IMR-90 (cell line): ENCODE measurements at regions not wholly inside any gene's neighbourhood (a gene's known extent, or its start where the extent isn't known, plus 50 kb on each side); places are given as distances from the start of the nearest gene placed in this dataset.

Experiments
- ATAC-seq: fragments of 200-7000 bp; cut with Tn5 transposase; 2 replicates; pipeline ENCODE4 v1.9.1; 2020; ENCODE audit warnings: low read depth, mild to moderate bottlenecking, moderate library complexity
- BruUV-seq: library from RNA; stranded (reverse); fragments of 400-500 nt; replicated peaks from 2 replicates; lab custom pipeline; 2021; lab: Mats Ljungman, UMichigan
- CTCF ChIA-PET: fragments of 300-600 bp; formaldehyde crosslinking; extraction: SDS; loops from one replicate; lab custom pipeline; 2021; ENCODE audit warnings: antibody characterized with exemption; lab: Yijun Ruan, JAX
- POLR2A ChIA-PET: fragments of 300-600 bp; sonication (Branson Sonifier 250); formaldehyde crosslinking; loops from one replicate; lab custom pipeline; 2022; ENCODE audit warnings: antibody characterized with exemption; ENCODE audit not compliant: unreplicated experiment; lab: Charles Lee
- DNase-seq: peaks from one replicate; pipeline ENCODE4 v3.0.0; 2013
- H2AFZ ChIP-seq: replicated peaks from 2 replicates; pipeline ENCODE3; 2013; ENCODE audit warnings: low read length, mild to moderate bottlenecking; ENCODE audit not compliant: poor library complexity
- H2AK5ac ChIP-seq: 2 replicates; pipeline ENCODE4 v1.6.1; 2013; ENCODE audit warnings: low read depth, low read length, inconsistent platforms
- H2AK9ac ChIP-seq: replicated peaks from 2 replicates; pipeline ENCODE3; 2013; ENCODE audit warnings: mild to moderate bottlenecking, low read depth, low read length, moderate library complexity; ENCODE audit not compliant: poor library complexity
- H2BK120ac ChIP-seq: 2 replicates; pipeline ENCODE4 v1.6.1; 2013; ENCODE audit warnings: low read depth, low read length, inconsistent platforms
- H2BK15ac ChIP-seq: 3 replicates; pipeline ENCODE4 v1.6.1; 2013; ENCODE audit warnings: low read depth, low read length, inconsistent platforms
- H2BK20ac ChIP-seq: 2 replicates; pipeline ENCODE4 v1.6.1; 2013; ENCODE audit warnings: low read depth, mild to moderate bottlenecking, inconsistent platforms, low read length, moderate library complexity
- H2BK5ac ChIP-seq: 2 replicates; pipeline ENCODE4 v1.6.1; 2013; ENCODE audit warnings: mild to moderate bottlenecking, low read depth, low read length, inconsistent platforms; ENCODE audit not compliant: poor library complexity, severe bottlenecking
- H3K14ac ChIP-seq: replicated peaks from 2 replicates; pipeline ENCODE4 v1.6.1; 2013; ENCODE audit warnings: low read depth, low read length, inconsistent platforms
- H3K18ac ChIP-seq: 2 replicates; pipeline ENCODE4 v1.6.1; 2013; ENCODE audit warnings: low read depth, low read length, control low read depth
- H3K23ac ChIP-seq: 2 replicates; pipeline ENCODE4 v1.6.1; 2013; ENCODE audit warnings: low read depth, low read length, inconsistent platforms
- H3K27ac ChIP-seq: 2 replicates; pipeline ENCODE4 v1.5.1; 2013; ENCODE audit warnings: mild to moderate bottlenecking, control low read depth, low read length; ENCODE audit not compliant: insufficient read depth
- H3K27me3 ChIP-seq: 2 replicates; pipeline ENCODE4 v1.6.1; 2013; ENCODE audit warnings: low read length; ENCODE audit not compliant: control insufficient read depth, insufficient read depth
- H3K36me3 ChIP-seq: 2 replicates; pipeline ENCODE4 v1.6.1; 2013; ENCODE audit warnings: low read length, mixed read lengths; ENCODE audit not compliant: control insufficient read depth, insufficient read depth
- H3K4ac ChIP-seq: 2 replicates; pipeline ENCODE4 v1.6.1; 2013; ENCODE audit warnings: low read depth, low read length, inconsistent platforms
- H3K4me1 ChIP-seq: 2 replicates; pipeline ENCODE4 v1.6.1; 2013; ENCODE audit warnings: low read length, mixed read lengths; ENCODE audit not compliant: control insufficient read depth, insufficient read depth
- H3K4me2 ChIP-seq: 2 replicates; pipeline ENCODE4 v1.6.1; 2013; ENCODE audit warnings: low read depth, mild to moderate bottlenecking, control low read depth, low read length, moderate library complexity
- H3K4me3 ChIP-seq: 2 replicates; pipeline ENCODE4 v1.5.1; 2013; ENCODE audit warnings: low read depth, mild to moderate bottlenecking, control low read depth, low read length, moderate library complexity; ENCODE audit not compliant: insufficient read depth
- H3K56ac ChIP-seq: 2 replicates; pipeline ENCODE4 v1.6.1; 2013; ENCODE audit warnings: low read length, inconsistent platforms; ENCODE audit not compliant: insufficient read depth; ENCODE audit errors: extremely low read depth
- H3K79me1 ChIP-seq, 2 experiments: 2 replicates each; pipeline ENCODE4 v1.6.1; 2013; ENCODE audit warnings: low read length in 2 of 2, inconsistent platforms in 1 of 2, low read depth in 1 of 2
- H3K9ac ChIP-seq: 2 replicates; pipeline ENCODE4 v1.6.1; 2013; ENCODE audit warnings: low read depth, low read length, control low read depth
- H3K9me1 ChIP-seq: 2 replicates; pipeline ENCODE4 v1.6.1; 2013; ENCODE audit warnings: low read length, inconsistent platforms; ENCODE audit not compliant: insufficient read depth
- H3K9me3 ChIP-seq: 2 replicates; pipeline ENCODE4 v1.6.1; 2013; ENCODE audit warnings: low read length; ENCODE audit not compliant: control insufficient read depth, insufficient read depth
- H4K20me1 ChIP-seq: 2 replicates; pipeline ENCODE4 v1.6.1; 2013; ENCODE audit warnings: low read length, inconsistent platforms; ENCODE audit not compliant: insufficient read depth
- H4K5ac ChIP-seq: 2 replicates; pipeline ENCODE4 v1.6.1; 2013; ENCODE audit warnings: mild to moderate bottlenecking, low read depth, low read length, control low read depth
- H4K8ac ChIP-seq, 2 experiments: 2 replicates each; pipeline ENCODE4 v1.6.1; 2013; ENCODE audit warnings: low read depth in 2 of 2, low read length in 2 of 2, control low read depth in 1 of 2, inconsistent platforms in 1 of 2
- H4K91ac ChIP-seq: 2 replicates; pipeline ENCODE4 v1.6.1; 2013; ENCODE audit warnings: low read depth, low read length, inconsistent platforms; ENCODE audit not compliant: insufficient read depth
- BHLHE40 ChIP-seq: fragments of 150-350 bp; IDR thresholded peaks from 2 replicates; pipeline ENCODE4 v1.6.1; 2016; ENCODE audit warnings: mild to moderate bottlenecking, low read depth, low read length
- CEBPB ChIP-seq: IDR thresholded peaks from 2 replicates; pipeline ENCODE4 v1.6.1; 2012; ENCODE audit warnings: low read depth, low read length, improper control_type of control experiment
- CHD1 ChIP-seq: IDR thresholded peaks from 2 replicates; pipeline ENCODE4 v1.6.1; 2012; ENCODE audit warnings: low read depth, low read length, improper control_type of control experiment
- FOS ChIP-seq: fragments of 150-350 bp; IDR thresholded peaks from 2 replicates; pipeline ENCODE4 v1.6.1; 2016; ENCODE audit warnings: low read depth, low read length
- MAFK ChIP-seq: IDR thresholded peaks from 2 replicates; pipeline ENCODE4 v1.6.1; 2012; ENCODE audit warnings: low read depth, low read length, improper control_type of control experiment
- MAZ ChIP-seq: IDR thresholded peaks from 2 replicates; pipeline ENCODE4 v1.6.1; 2012; ENCODE audit warnings: low read depth, mild to moderate bottlenecking, low read length, improper control_type of control experiment, moderate library complexity, borderline replicate concordance
- MXI1 ChIP-seq: IDR thresholded peaks from 2 replicates; pipeline ENCODE4 v1.6.1; 2012; ENCODE audit warnings: low read depth, mild to moderate bottlenecking, low read length, moderate library complexity, borderline replicate concordance
- NFE2L2 ChIP-seq: fragments of 150-350 bp; IDR thresholded peaks from 2 replicates; pipeline ENCODE4 v1.6.1; 2016; ENCODE audit warnings: low read depth, mild to moderate bottlenecking, low read length
- POLR2A ChIP-seq: IDR thresholded peaks from 2 replicates; pipeline ENCODE4 v1.6.1; 2012; ENCODE audit warnings: mild to moderate bottlenecking, low read depth, low read length
- RAD21 ChIP-seq: IDR thresholded peaks from 2 replicates; pipeline ENCODE4 v1.6.1; 2012; ENCODE audit warnings: low read length, improper control_type of control experiment
- RCOR1 ChIP-seq: IDR thresholded peaks from 2 replicates; pipeline ENCODE4 v1.6.1; 2012; ENCODE audit warnings: mild to moderate bottlenecking, low read length, improper control_type of control experiment; ENCODE audit not compliant: insufficient replicate concordance
- RFX5 ChIP-seq: IDR thresholded peaks from 2 replicates; pipeline ENCODE4 v1.8.0; 2012; ENCODE audit warnings: low read depth, mild to moderate bottlenecking, low read length, moderate library complexity
- SMC3 ChIP-seq: fragments of 150-350 bp; IDR thresholded peaks from 2 replicates; pipeline ENCODE4 v1.6.1; 2016; ENCODE audit warnings: low read depth, mild to moderate bottlenecking, antibody characterized with exemption, low read length, moderate library complexity
- WGBS, 2 experiments: methylation state at CpG; one replicate each; pipeline versions ENCODE4 v1.1.5 to v1.1.7; 2013; ENCODE audit warnings: missing lambda C conversion rate in 2 of 2; ENCODE audit not compliant: insufficient read length in 1 of 2; ENCODE audit errors: extremely low coverage in 2 of 2; 5-methylcytosine and 5-hydroxymethylcytosine counted together
- dilution Hi-C: fragments of 300-500 bp; cut with HindIII; formaldehyde crosslinking; loops from one replicate; pipeline ENCODE4 v1.14.3; 2018; ENCODE audit warnings: low sequenced_read_pairs; ENCODE audit not compliant: unreplicated experiment
- in situ Hi-C: fragments of 300-500 bp; cut with MboI; formaldehyde crosslinking; loops from 3 replicates; pipeline ENCODE4 v1.14.3; 2019; ENCODE audit warnings: low sequenced_read_pairs, inconsistent platforms, mixed read lengths
- intact Hi-C: fragments of 100-400 bp; cut with micrococcal nuclease; formaldehyde crosslinking; loops from 2 replicates; pipeline ENCODE4 v1.10.0; 2022
- TF ChIP-seq, protein P1 (sequence below): fragments of 150-350 bp; IDR thresholded peaks from 2 replicates; pipeline ENCODE4 v1.6.1; 2017; ENCODE audit warnings: mild to moderate bottlenecking, antibody characterized with exemption, low read length, low read depth
- TF ChIP-seq, protein P2 (sequence below): fragments of 150-350 bp; IDR thresholded peaks from 2 replicates; pipeline ENCODE4 v1.6.1; 2016; ENCODE audit warnings: low read depth, mild to moderate bottlenecking, low read length, moderate library complexity, borderline replicate concordance
- TF ChIP-seq, protein P3 (sequence below): conservative IDR thresholded peaks from 2 replicates; pipeline ENCODE4 v1.5.1; 2012; ENCODE audit warnings: mild to moderate bottlenecking, low read depth, low read length, improper control_type of control experiment

DNA sequence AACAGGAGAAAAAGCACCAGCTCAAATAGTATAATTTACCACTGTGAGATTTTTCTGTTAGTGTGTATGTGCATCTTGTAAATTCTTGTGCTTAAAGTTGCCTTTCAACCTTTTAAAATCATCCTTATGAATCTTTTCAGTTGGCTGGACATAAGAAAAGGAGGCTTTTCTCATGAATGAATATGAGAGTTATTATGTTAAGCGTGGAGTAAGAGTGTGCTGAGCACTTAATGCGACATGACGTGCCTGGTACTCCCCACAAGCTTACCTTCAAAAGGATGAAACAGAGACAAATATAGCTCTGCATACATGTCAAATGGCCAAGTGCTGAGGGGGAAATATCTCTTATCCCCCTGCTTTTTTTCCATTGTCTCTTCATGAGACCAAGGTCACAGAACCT, 85.3 kb upstream of the ADGRL2 start:
- Histone ChIP-seq H3K4me1 (no peaks in the 10 kb centered on the region), H4K5ac (no peak overlapping the region), H4K91ac (no peak overlapping the region), H3K14ac (no peak overlapping the region), H3K9me1 (no peaks in the 10 kb centered on the region), H2AFZ (no peak overlapping the region), H3K4me3 (no peak overlapping the region), H3K4me2 (no peak overlapping the region), H3K23ac (no peak overlapping the region), H3K27ac (no peak overlapping the region), H3K18ac (no peak overlapping the region), H2AK9ac (no peak overlapping the region), H3K9me3 (no peaks in the 10 kb centered on the region), H4K20me1 (no peaks in the 10 kb centered on the region), H3K9ac (no peak overlapping the region), H3K36me3 (no peaks in the 10 kb centered on the region), H3K56ac (no peak overlapping the region), H2BK20ac (no peak overlapping the region), H2AK5ac (no peak overlapping the region), H2BK120ac (no peak overlapping the region), H3K27me3 (no peaks in the 10 kb centered on the region), H2BK5ac (no peak overlapping the region), H3K79me1 (no peaks in the 10 kb centered on the region), H2BK15ac (no peak overlapping the region), H4K8ac (no peak overlapping the region), H3K4ac (no peak overlapping the region)
- no CpG with 5 or more reads among the region's 3 CpGs for WGBS, 2 experiments
- ChIA-PET CTCF (no interaction called here), POLR2A (no interaction called here)
- no peak for TF ChIP-seq MAFK
- no peak for TF ChIP-seq CHD1
- no peak for TF ChIP-seq POLR2A
- no peak for TF ChIP-seq CEBPB
- no peak for TF ChIP-seq FOS
- TF ChIP-seq SMC3: no peak
- no peak for TF ChIP-seq MXI1
- TF ChIP-seq, protein P1, sequence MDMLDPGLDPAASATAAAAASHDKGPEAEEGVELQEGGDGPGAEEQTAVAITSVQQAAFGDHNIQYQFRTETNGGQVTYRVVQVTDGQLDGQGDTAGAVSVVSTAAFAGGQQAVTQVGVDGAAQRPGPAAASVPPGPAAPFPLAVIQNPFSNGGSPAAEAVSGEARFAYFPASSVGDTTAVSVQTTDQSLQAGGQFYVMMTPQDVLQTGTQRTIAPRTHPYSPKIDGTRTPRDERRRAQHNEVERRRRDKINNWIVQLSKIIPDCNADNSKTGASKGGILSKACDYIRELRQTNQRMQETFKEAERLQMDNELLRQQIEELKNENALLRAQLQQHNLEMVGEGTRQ: no peak
- TF ChIP-seq RAD21: no peak
- TF ChIP-seq, protein P2, sequence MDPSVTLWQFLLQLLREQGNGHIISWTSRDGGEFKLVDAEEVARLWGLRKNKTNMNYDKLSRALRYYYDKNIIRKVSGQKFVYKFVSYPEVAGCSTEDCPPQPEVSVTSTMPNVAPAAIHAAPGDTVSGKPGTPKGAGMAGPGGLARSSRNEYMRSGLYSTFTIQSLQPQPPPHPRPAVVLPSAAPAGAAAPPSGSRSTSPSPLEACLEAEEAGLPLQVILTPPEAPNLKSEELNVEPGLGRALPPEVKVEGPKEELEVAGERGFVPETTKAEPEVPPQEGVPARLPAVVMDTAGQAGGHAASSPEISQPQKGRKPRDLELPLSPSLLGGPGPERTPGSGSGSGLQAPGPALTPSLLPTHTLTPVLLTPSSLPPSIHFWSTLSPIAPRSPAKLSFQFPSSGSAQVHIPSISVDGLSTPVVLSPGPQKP: no peak
- no peak for TF ChIP-seq RCOR1
- no peak for TF ChIP-seq RFX5
- TF ChIP-seq MAZ: no peak
- no peak for TF ChIP-seq BHLHE40
- TF ChIP-seq, protein P3, sequence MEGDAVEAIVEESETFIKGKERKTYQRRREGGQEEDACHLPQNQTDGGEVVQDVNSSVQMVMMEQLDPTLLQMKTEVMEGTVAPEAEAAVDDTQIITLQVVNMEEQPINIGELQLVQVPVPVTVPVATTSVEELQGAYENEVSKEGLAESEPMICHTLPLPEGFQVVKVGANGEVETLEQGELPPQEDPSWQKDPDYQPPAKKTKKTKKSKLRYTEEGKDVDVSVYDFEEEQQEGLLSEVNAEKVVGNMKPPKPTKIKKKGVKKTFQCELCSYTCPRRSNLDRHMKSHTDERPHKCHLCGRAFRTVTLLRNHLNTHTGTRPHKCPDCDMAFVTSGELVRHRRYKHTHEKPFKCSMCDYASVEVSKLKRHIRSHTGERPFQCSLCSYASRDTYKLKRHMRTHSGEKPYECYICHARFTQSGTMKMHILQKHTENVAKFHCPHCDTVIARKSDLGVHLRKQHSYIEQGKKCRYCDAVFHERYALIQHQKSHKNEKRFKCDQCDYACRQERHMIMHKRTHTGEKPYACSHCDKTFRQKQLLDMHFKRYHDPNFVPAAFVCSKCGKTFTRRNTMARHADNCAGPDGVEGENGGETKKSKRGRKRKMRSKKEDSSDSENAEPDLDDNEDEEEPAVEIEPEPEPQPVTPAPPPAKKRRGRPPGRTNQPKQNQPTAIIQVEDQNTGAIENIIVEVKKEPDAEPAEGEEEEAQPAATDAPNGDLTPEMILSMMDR: no peak
- no peak for TF ChIP-seq NFE2L2
- no peak for DNase-seq
- dilution Hi-C loops (no loop called here), in situ Hi-C loops (no loop called here), intact Hi-C loops (no loop called here)
- no peak for ATAC-seq
- no TSS peak for BruUV-seq
